SU-DHL-6 (cell line): ENCODE measurements at regions not wholly inside any gene's neighbourhood (a gene's known extent, or its start where the extent isn't known, plus 50 kb on each side); places are given as distances from the start of the nearest gene placed in this dataset.

Source experiments
- H2AFZ ChIP-seq: fragments of 200-600 bp; sonication (generic); 2 replicates; pipeline ENCODE4 v1.6.1; 2014; ENCODE audit warnings: low read depth, mild to moderate bottlenecking, moderate library complexity, mixed read lengths, antibody characterized with exemption, low read length; ENCODE audit not compliant: severe bottlenecking
- H3F3A ChIP-seq: fragments of 200-600 bp; shearing (Covaris generic); 2 replicates; pipeline ENCODE4 v1.6.0; 2016; ENCODE audit warnings: antibody characterized with exemption, mild to moderate bottlenecking; ENCODE audit not compliant: insufficient read depth
- H3K27ac ChIP-seq: fragments of 200-600 bp; sonication (generic); 2 replicates; pipeline ENCODE4 v1.5.1; 2016; ENCODE audit warnings: low read depth, mild to moderate bottlenecking, low read length, moderate library complexity, mixed read lengths
- H3K27me3 ChIP-seq: fragments of 200-600 bp; sonication (generic), shearing (Covaris generic); 2 replicates; pipeline ENCODE4 v1.6.0; 2014; ENCODE audit warnings: mild to moderate bottlenecking, low read length
- H3K36me3 ChIP-seq: fragments of 200-600 bp; sonication (generic); 2 replicates; pipeline ENCODE4 v1.6.1; 2014; ENCODE audit warnings: mild to moderate bottlenecking, low read length, mixed read lengths
- H3K4me2 ChIP-seq: fragments of 300-600, 200-600 bp; shearing (Covaris generic), sonication (generic); 2 replicates; pipeline ENCODE4 v1.6.0; 2014; ENCODE audit warnings: low read length, low read depth, mild to moderate bottlenecking; ENCODE audit not compliant: poor library complexity, severe bottlenecking
- H3K4me3 ChIP-seq: fragments of 200-600 bp; sonication (generic); 2 replicates; pipeline ENCODE4 v1.5.1; 2014; ENCODE audit warnings: antibody characterized with exemption, low read length, mild to moderate bottlenecking, mixed read lengths; ENCODE audit not compliant: insufficient read depth, poor library complexity, severe bottlenecking
- H3K79me2 ChIP-seq: fragments of 200-600 bp; sonication (generic); 2 replicates; pipeline ENCODE4 v1.6.1; 2014; ENCODE audit warnings: mild to moderate bottlenecking, low read length, moderate library complexity; ENCODE audit not compliant: insufficient read depth
- H3K9ac ChIP-seq: fragments of 200-600 bp; sonication (generic); 2 replicates; pipeline ENCODE4 v1.7.0; 2014; ENCODE audit warnings: mild to moderate bottlenecking, low read length
- H3K9me2 ChIP-seq: fragments of 200-600 bp; sonication (generic); replicated peaks from 2 replicates; pipeline ENCODE4 v1.6.1; 2014; ENCODE audit warnings: low read length; ENCODE audit not compliant: insufficient read depth
- H3K9me3 ChIP-seq: fragments of 200-600 bp; sonication (generic); 2 replicates; pipeline ENCODE4 v1.6.1; 2014; ENCODE audit warnings: low read length, mixed read lengths; ENCODE audit not compliant: insufficient read depth
- H4K20me1 ChIP-seq: fragments of 200-600 bp; sonication (generic); 2 replicates; pipeline ENCODE4 v1.6.1; 2014; ENCODE audit warnings: low read depth, mild to moderate bottlenecking, antibody characterized with exemption, low read length, moderate library complexity, mixed read lengths
- EZH2phosphoT487 ChIP-seq: fragments of 200-600 bp; sonication (generic), shearing (Covaris generic); conservative IDR thresholded peaks from 2 replicates; pipeline ENCODE4 v1.6.1; 2018; ENCODE audit warnings: mild to moderate bottlenecking, antibody characterized with exemption, low read length, moderate library complexity, mixed read lengths
- TF ChIP-seq, protein P1 (sequence below): fragments of 200-600 bp; sonication (generic); IDR thresholded peaks from one replicate; pipeline ENCODE4 v1.5.1; 2017; ENCODE audit warnings: antibody characterized with exemption, mild to moderate bottlenecking, low read length, moderate library complexity; ENCODE audit not compliant: insufficient read depth, poor library complexity, severe bottlenecking

DNA sequence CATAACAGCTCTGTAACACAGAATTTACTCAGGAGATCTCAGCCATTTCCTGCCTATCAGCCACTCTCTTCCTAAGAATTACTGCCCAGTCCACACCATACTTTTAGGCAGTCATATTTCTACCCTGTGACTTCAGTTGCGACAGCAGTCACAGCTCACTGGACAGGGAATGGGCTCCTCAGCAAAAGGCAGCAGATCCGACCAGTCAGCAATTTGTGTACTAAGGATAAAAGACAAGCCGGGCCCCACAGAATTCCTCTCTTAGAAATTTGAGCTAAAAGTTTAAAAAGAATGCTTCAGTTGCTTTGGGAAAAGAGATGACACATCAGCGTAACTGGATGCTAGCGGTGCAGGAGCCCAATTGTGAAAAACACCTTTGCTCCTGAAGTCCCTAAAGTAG is 172.1 kb downstream of the ENC1 start:
- Histone ChIP-seq H3K4me3 (no peak overlapping the region), H4K20me1 (no peaks in the 10 kb centered on the region), H2AFZ (no peak overlapping the region), H3K36me3 (no peaks in the 10 kb centered on the region), H3K9ac (no peak overlapping the region), H3K9me2 (no peaks in the 10 kb centered on the region), H3K9me3 (no peaks in the 10 kb centered on the region), H3K4me2 (no peak overlapping the region), H3K27ac (no peak overlapping the region), H3K27me3 (no peaks in the 10 kb centered on the region), H3F3A (no peaks in the 10 kb centered on the region), H3K79me2 (no peaks in the 10 kb centered on the region)
- TF ChIP-seq, protein P1, sequence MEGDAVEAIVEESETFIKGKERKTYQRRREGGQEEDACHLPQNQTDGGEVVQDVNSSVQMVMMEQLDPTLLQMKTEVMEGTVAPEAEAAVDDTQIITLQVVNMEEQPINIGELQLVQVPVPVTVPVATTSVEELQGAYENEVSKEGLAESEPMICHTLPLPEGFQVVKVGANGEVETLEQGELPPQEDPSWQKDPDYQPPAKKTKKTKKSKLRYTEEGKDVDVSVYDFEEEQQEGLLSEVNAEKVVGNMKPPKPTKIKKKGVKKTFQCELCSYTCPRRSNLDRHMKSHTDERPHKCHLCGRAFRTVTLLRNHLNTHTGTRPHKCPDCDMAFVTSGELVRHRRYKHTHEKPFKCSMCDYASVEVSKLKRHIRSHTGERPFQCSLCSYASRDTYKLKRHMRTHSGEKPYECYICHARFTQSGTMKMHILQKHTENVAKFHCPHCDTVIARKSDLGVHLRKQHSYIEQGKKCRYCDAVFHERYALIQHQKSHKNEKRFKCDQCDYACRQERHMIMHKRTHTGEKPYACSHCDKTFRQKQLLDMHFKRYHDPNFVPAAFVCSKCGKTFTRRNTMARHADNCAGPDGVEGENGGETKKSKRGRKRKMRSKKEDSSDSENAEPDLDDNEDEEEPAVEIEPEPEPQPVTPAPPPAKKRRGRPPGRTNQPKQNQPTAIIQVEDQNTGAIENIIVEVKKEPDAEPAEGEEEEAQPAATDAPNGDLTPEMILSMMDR, result no peak
- no peak for TF ChIP-seq EZH2phosphoT487

- Histone ChIP-seq H3K4me3 (no peak overlapping the region), H4K20me1 (no peaks in the 10 kb centered on the region), H3K27me3 (no peaks in the 10 kb centered on the region), H3K4me2 (no peak overlapping the region), H3K27ac (no peak overlapping the region), H3K9ac (no peak overlapping the region), H2AFZ (no peak overlapping the region), H3K79me2 (no peaks in the 10 kb centered on the region), H3K9me3 (no peaks in the 10 kb centered on the region), H3F3A (no peaks in the 10 kb centered on the region), H3K9me2 (no peaks in the 10 kb centered on the region), H3K36me3 (no peaks in the 10 kb centered on the region)
- TF ChIP-seq, protein P1, result no peak
- no peak for TF ChIP-seq EZH2phosphoT487
These were observed 174.8 kb downstream of the ENC1 start for GRCh38 chr5:74465724-74466123.

DNA sequence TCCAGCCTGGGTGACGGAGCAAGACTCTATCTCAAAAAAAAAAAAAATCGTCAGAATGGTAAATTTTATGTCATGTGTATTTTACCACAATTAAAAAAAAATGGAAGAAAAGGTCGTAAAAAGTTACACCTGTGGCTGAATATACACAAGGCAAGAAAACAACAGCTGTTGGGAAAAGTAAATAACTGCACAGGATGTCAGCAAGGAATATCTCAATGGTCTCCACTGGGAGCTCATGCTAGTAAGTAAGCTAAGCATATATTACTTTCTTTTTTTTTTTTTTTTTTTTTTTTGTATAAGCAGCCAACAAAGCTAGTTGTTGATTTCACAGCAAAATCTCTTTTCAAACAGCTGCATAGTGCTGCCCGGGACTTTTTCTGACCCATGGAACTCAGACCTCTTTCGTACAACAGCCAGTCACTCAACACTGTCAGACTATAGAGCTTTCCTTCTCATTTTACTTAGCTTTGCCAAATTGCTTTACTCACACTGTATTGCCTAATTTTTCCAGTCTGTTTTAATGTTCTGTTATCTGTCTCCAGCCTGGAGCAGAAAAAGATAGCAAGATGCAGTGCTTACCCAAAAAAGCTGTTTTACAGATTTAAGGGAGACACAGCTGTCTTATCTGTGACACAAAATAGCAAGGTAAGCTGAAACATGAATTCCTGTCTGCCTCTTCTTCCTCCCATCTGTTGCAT is 175.9 kb downstream of the ENC1 start:
- Histone ChIP-seq H2AFZ (no peak overlapping the region), H3K27ac (no peak overlapping the region), H3K79me2 (no peaks in the 10 kb centered on the region), H3K9me2 (no peaks in the 10 kb centered on the region), H3K9me3 (no peaks in the 10 kb centered on the region), H3K9ac (no peak overlapping the region), H4K20me1 (no peaks in the 10 kb centered on the region), H3K36me3 (no peaks in the 10 kb centered on the region), H3K4me2 (no peak overlapping the region), H3F3A (no peaks in the 10 kb centered on the region), H3K4me3 (no peak overlapping the region), H3K27me3 (no peaks in the 10 kb centered on the region)
- TF ChIP-seq, protein P1, result no peak
- no peak for TF ChIP-seq EZH2phosphoT487
